DMS 273 treated with DMSO at 0.1 percent for 48 hours (cell line): ENCODE measurements at regions not wholly inside any gene's neighbourhood (a gene's known extent, or its start where the extent isn't known, plus 50 kb on each side); places are given as distances from the start of the nearest gene placed in this dataset.
"Not testable (repeated sequence)": the region's sequence is repeated elsewhere in the genome, so short reads cannot be mapped to it uniquely, and the experiment has no call there.

ENCODE experiments used
- DNase-seq: peaks from one replicate; lab custom pipeline; 2025; lab: John Stamatoyannopoulos, UW

GRCh38 chr16:63702981-63703590 lies 1418.8 kb downstream of the CDH11 start:
- DNase-seq: no peak

- DNase-seq: no peak
Measured at GRCh38 chr16:63697736-63698135, 1424.1 kb downstream of the CDH11 start.

GRCh38 chr16:63695347-63695746 lies 1426.5 kb downstream of the CDH11 start:
- DNase-seq: no peak

- no peak for DNase-seq
Measured at GRCh38 chr16:63690961-63691360, 1430.9 kb downstream of the CDH11 start.

- DNase-seq: no peak
Measured at GRCh38 chr16:63690267-63690666, 1431.6 kb downstream of the CDH11 start.

GRCh38 chr16:63689068-63689467 lies 1432.8 kb downstream of the CDH11 start:
- no peak for DNase-seq

- no peak for DNase-seq
Measured at GRCh38 chr16:63684149-63685101, 1437.4 kb downstream of the CDH11 start.

- no peak for DNase-seq
Measured at GRCh38 chr16:63682844-63683243, 1439.0 kb downstream of the CDH11 start.

- DNase-seq: no peak
Measured at GRCh38 chr16:63672493-63672892, 1449.4 kb downstream of the CDH11 start.

GRCh38 chr16:63663155-63663554 lies 1458.7 kb downstream of the CDH11 start:
- DNase-seq: no peak

- no peak for DNase-seq
Measured at GRCh38 chr16:63655846-63656245, 1466.0 kb downstream of the CDH11 start.

GRCh38 chr16:63653044-63653839 lies 1468.6 kb downstream of the CDH11 start:
- DNase-seq: no peak

GRCh38 chr16:63652091-63652490 lies 1469.8 kb downstream of the CDH11 start:
- no peak for DNase-seq

- no peak for DNase-seq
Measured at GRCh38 chr16:63650550-63650949, 1471.3 kb downstream of the CDH11 start.

- not testable (repeated sequence) for DNase-seq
Measured at GRCh38 chr16:63633706-63634445, 1488.0 kb downstream of the CDH11 start.

GRCh38 chr16:63629272-63629671 lies 1492.6 kb downstream of the CDH11 start:
- DNase-seq: no peak

GRCh38 chr16:63628812-63629211 lies 1493.1 kb downstream of the CDH11 start:
- no peak for DNase-seq

- no peak for DNase-seq
Measured at GRCh38 chr16:63625126-63625525, 1496.7 kb downstream of the CDH11 start.

- no peak for DNase-seq
Measured at GRCh38 chr16:63623551-63624039, 1498.3 kb downstream of the CDH11 start.

GRCh38 chr16:63618896-63619485 lies 1502.9 kb downstream of the CDH11 start:
- DNase-seq: no peak
